ENCODE measurements at regions not wholly inside any gene's neighbourhood (a gene's known extent, or its start where the extent isn't known, plus 50 kb on each side); places are given as distances from the start of the nearest gene placed in this dataset.

DNA sequence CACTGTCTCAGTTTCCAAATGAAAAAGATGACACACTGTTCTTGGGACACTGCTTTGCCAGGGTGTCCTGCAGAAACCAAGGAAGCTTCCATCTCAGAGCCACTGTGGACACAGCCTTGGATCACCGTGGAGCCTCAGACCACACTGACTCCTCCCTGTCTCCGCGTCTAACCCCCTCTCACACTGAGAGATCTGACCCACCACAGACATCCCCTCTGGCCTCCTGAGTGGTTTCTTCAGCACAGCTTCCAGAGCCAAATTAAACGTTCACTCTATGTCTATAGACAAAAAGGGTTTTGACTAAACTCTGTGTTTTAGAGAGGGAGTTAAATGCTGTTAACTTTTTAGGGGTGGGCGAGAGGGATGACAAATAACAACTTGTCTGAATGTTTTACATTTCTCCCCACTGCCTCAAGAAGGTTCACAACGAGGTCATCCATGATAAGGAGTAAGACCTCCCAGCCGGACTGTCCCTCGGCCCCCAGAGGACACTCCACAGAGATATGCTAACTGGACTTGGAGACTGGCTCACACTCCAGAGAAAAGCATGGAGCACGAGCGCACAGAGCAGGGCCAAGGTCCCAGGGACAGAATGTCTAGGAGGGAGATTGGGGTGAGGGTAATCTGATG is 113.4 kb upstream of the PKDCC start:
- no peak for DNase-seq (ENCODE audit: low read depth)

DNA sequence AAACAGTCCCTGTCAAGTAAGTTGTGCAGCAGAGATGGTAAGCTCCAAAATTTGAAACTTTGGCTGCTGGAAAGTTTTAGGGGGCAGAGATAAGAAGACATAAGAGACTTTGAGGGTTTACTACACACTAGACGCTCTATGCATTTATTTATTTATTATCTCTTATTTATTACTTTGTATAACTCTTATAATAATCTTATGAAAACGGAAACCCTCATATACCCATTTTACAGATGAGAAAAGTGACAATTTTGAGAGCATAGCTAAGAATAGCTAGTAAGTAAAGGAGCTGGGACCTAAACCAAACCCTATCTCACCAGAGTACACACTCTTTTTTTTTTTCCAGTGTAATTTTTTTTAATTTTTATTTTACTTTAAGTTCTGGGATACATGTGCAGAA is 112.8 kb upstream of the PKDCC start:
- no peak for DNase-seq (ENCODE audit: low read depth)

DNA sequence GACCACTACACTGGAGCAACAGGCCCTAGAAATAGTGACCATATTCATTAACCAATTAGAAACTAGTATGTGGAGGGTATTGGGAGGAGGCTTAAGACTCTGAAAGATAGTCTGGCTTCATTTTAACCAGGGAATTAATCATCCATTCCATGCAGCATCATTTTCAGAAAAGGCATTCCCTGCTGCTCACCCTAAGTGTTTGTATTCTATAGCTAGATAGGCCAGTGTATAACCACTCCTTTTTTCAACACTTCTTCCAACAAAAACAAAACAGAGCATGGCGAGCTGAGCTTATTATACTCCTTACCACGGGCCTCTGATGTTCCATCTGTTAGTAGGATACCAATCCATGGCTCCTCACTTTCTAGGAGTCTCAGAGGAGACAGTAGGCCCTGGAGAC is 112.0 kb upstream of the PKDCC start:
- DNase-seq (ENCODE audit: low read depth): no peak

DNA sequence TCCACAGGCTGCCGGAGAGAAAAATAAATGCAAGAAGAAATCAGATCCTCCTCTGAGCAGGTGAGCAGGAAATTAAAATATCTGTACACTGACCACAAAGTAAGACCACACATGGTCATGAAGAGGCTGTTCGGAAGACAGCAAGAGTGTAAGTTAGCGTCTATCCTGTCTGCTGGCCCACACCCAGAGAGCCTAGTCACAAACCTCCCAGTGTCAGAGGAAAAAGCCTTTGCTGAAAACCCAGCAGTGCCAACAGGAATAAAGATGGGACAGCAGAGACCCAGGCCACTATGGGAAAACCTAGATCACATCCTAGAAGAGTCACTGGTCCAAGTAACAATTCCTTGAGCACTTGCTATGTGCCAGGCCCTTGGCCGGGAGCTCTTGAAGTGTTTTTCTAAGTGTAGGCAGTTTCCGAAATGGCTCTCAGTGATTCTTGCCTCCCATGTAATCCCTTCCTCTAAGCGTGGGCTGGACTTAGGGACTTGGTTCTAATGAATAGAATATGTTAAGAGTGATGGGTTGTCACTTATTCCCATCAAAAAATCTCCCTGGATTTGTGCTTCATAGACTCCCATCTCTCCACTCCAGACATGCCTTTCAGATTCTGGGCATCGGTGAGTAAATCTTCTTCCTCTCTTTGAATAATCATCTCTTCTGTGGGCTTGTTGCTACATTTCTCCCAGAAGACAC is 110.9 kb upstream of the PKDCC start:
- DNase-seq (ENCODE audit: low read depth): no peak

DNA sequence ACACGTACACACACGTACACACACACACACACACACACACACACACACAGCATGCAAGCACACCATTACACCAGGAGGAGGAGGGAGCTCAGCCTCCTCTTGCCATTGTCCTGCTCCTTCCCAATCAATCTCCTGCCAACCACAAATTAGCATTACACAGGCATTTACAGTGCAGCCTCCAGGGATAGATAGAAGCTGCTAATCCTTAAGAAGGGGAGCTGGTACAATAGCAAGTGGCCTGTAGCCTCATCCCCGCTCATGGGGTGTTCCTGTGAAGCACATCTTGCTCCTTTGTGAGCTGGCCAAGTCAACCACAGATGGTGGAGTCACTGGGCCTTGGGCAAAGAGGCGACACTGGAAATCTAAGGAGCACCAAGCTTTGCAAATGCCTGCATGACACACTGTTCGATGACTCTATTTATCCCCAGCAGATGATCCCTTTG is 110.3 kb upstream of the PKDCC start:
- peak; percentile 35 for DNase-seq (ENCODE audit: low read depth)

DNA sequence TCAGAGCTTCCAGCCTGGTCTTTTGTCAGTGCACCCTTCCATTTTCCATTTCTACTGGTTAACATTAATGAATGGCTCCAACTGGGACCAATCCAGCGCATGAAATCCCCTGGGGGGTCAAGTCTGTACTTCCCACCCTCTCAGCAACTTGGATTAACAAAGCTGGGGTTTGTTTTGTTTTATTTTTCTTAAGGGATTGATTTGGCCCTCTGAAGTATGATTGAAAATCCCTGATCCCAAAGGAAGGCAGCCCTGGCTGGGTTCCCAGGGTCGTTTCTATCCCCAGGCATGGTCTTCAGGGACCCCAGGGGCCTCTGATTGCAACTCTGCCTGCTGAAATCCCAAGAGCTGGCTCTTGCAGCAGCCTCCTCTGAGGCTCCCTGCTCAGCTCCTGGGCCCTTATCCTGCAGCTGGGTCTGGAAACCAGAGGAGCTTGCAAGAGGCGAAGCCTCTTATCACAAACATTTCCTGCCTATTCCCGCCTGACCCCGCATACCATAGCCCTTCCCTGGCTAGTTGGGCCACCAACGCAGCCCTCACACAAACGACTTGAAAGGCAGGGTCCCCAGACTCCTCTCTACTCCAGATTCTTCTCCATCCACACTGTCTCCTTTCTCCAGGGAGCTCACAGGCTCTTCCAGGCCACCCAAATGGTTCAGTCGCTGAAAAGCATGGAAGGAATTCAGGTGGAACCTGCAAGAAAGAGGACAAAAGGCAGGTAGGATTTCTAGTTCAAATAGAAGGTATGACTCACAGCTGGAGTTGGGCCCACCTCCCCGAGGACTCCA is 109.7 kb upstream of the PKDCC start:
- DNase-seq (ENCODE audit: low read depth): no peak

DNA sequence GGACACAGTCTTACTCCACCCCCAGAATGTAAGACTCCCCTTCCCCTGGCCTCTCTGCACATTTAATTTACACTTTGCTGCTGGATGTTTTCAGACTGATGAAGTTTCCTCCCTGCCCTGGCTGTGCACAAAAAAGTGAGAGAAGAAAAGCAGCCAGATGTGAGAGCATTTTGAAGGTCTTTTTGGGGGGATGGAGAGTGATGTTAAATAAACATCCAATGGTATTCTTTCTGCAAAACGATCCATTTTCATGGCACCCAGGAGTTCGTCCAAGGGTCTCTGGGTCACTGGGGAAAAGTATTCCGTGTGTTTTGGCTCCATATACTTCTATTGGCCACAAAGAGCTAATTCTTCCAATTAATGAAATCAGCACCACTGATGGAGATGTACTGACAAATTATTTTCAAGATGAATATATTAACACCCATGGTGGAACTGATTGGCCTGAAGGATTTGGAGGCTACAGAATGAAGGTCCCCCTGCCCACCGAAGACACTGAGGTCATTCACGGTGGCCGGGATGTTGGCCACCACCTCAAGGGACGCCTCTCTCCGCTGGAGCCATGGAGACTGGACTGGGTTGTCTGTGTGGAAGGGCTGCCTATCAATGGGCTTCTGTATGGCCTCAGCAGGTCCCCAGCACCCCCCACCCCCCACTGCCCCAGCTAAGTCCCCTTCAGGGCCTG is 107.6 kb upstream of the PKDCC start:
- DNase-seq (ENCODE audit: low read depth): no peak

DNA sequence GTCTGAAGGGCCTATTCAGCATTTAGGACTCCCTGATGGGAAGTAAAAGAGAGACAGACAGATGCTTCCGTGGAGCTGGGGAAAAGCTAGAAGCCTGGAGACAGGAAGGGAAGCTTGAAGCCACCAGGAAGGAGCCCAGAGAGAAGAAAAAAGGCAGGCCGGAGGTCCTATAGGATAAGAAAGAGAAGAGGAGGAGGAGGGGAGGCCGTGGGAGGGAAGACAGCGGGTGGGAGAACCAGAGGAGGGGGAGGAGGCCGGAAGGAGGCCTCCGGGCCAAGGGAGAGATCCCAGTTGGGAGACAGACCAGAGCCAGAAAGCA is 107.1 kb upstream of the PKDCC start:
- no peak for DNase-seq (ENCODE audit: low read depth)

DNA sequence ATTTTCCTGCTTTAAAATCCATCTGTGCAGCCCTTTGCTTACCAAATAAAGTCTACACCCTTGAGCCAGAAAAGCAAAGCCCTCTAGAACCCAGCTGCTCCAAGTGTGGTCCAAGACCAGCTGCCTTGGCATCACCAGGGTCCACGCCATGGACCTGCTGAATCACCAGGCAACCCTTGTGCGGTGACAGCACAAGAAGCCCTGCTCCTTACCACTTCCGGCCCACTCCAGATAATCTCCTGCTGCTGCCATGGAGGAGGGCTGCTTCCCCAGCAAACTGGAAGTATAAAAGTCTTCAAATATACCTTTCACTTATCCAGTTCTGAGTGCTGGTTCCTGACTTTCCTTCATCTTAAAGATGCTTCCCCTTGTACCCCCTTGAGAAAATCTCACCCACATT is 106.0 kb upstream of the PKDCC start:
- DNase-seq (ENCODE audit: low read depth): no peak

DNA sequence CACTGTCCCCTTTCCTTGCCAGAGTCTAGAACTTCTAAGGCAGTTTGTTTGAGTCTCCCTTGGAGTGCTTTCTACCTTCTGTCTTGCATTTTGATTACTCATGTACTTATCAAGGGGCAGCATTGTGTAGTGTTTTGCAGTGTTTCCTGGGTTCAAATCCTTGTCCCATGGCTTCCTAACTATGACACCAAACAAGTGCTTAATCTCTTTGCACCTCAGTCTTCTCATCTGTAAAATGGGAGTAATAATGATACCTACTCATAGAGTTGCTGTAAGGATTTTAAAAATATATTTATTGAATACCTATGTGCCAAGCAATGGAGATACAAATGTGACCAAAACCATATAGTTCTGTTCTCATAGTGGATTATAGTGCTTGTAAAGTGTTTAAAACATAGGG is 105.5 kb upstream of the PKDCC start:
- DNase-seq (ENCODE audit: low read depth): no peak

DNA sequence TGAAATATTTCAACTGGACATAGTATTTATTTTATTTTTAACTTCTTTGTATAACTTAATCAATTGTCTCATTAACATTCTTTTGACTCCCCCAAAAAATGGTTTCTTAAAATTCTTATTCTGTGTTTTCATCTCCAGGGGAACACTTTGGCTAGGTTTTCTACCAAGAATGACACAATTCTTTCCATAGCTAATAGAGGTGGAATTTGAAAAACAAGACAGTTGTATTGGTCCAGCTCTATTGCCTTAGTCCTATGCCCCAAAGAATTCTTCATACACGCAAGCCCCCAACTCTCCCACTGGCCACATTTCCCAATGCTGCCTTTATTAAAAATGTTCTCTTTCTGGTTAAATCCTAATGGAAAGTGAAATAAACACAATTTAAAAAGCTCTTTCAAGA is 104.7 kb upstream of the PKDCC start:
- DNase-seq (ENCODE audit: low read depth): no peak

DNA sequence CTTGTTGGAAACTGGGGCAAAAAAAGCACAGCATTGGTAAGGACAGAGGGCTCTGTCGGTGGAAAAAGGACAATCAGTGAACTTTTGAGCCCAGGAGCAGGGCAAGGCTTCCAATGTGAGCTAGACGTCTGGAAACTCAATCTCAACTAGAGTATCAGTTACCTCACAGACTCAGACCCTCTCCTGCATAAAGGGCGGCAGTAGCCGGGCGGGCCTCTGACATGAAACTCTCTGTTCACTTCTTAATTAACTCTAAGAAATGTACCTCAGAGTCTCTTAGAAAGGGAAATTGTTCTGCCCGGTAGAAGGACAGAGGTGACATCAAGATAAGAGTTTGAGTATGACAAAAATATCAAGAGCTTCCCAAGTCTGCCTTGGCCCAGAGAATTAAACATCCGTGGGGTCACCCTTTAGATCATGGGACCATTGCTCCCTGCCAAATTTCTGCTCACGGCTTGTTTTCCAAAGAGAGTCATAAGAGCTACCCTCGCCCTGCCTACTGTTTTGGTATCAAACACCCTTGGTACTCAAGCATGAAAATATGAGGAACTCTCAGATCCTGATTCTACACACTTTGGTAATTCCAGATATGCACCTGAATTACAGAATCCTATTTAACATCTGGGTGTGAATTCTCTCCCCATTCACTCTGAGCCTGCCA is 103.5 kb upstream of the PKDCC start:
- no peak for DNase-seq (ENCODE audit: low read depth)

DNA sequence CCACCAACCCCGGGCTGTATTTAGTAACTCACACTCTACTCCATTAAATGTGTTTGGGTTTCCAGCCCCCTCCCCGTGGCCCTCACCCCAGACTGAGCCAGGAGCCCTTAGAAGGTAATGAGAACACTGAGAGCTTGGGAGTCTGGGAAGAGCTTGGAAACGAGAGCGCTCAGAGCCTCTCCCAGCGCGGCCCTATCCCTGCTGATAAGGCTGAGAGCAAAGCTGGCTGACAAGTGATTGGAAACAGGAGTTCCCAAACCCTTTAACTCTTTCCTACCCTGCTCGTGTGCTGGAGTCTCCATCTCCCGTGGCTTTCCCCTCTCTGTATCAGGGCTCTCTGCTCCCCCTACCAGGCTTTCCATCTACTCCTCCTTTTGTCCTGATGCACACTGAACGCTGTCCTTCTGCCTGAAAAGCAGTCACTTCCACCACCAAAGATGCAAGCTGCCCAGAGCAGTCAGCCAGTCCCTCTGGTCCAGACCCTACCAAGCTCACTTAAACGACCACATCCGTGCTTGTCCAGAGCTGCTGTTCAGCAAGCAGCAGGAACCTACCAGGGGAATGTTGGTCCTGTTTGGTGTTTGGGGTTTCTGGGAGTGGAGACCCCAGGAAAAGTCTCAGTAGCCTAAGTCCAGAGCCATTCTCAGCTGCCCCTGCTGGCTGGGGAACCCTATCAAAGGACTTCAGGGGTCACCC is 100.0 kb upstream of the PKDCC start:
- DNase-seq (ENCODE audit: low read depth): no peak

DNA sequence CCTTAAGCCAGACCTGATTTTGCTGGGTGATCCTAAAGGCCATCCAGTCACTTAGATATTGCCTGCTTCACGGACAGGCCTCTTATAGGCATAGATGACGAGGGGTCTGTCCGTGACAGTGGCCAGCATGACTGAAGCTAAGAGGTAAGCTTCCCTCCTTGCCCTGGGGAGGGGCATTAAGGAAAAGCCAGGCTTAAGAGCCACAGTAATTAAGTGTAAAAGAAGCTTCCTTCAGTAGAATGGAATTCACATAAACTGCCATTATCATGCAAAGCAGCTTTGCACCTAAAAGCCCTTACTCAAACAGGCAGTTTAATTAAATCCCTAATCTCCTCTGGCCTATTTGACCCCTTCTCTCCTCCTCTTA is 99.4 kb upstream of the PKDCC start:
- no peak for DNase-seq (ENCODE audit: low read depth)

DNA sequence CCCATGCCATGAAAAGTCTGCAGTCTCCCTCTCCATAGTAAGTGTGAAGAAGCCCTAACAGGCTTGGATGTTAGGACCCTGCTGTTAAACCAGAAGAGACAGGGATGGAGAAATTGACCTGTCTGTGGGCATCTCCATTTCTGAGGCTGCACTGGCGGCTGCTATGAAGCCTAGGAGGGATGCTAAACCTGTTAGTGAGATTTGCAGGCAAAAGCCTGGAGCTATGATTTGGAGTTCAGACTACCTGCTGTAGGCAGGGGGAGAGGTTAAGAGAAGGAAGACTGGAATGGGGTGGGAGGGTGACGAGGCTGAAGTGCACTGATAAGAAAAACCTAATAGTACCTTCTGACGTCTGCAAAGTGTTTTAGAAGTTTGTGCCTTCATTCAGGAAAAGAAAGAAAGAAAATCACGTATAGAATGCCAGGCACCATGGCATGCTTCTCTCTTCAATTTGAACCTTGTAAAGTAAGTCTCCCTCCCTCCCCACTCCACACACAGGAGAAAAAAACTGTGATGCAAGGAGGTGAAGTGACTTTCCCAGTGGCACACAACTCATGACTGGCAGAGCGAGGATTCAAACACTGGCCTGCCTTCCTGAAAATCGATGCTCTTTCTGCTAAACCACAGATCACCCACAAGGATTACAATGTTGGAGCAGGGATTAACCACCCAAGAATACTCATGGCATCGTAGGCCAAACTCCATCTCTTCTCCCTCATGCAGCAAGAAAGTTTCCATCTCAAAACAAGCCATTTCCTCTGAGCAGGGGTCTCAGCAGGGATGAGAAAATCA is 98.5 kb upstream of the PKDCC start:
- no peak for DNase-seq (ENCODE audit: low read depth)

DNA sequence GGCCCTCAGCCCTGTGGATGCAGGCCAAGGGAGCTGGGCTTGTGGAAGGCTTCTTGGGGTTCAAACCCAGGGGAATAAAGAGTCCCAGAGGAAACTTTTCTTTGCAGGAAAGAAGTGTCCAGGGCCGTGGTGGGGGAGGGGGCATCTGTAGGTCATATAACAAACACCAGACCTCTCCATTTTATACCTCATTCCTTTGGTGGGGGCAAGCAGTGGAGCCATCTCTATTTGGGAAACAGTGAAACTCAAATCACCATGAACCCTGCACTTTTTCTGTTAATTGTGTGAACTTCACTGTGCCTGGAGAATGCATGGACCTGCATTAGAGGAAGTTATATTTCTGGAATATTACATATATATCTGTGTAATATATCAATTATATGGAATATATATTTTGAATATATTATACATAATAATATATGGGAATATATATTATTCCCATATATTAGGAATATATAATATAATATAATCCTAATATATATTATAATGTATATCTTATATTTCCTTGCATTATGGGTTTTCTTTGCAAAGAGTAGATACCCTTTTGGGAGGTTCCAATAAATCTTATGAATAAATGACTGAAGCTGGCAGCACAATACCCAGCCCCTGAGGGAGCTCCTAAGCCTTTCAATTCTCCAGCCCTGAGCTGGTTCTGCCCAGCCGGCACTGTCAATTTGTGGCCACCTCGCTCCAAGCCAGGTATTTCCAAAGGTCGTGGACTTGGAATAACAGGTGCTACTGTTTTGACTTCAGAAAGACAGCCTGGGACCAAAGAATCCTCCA is 97.7 kb upstream of the PKDCC start:
- no peak for DNase-seq (ENCODE audit: low read depth)

DNA sequence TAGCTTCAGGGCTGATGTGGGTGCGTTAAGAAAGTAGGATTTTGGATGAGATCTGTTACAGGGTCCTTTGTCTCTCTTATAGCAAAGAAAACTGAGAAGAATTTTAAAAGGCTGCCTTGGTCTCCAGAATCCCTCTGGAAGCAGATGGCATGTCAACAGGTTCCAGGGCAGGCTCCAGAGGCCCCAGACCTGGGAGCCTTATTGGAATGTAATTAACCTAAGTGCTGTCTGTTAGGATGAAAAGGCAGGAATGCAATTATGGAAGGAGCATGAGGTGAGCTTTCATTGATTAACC is 97.2 kb upstream of the PKDCC start:
- DNase-seq (ENCODE audit: low read depth): no peak

DNA sequence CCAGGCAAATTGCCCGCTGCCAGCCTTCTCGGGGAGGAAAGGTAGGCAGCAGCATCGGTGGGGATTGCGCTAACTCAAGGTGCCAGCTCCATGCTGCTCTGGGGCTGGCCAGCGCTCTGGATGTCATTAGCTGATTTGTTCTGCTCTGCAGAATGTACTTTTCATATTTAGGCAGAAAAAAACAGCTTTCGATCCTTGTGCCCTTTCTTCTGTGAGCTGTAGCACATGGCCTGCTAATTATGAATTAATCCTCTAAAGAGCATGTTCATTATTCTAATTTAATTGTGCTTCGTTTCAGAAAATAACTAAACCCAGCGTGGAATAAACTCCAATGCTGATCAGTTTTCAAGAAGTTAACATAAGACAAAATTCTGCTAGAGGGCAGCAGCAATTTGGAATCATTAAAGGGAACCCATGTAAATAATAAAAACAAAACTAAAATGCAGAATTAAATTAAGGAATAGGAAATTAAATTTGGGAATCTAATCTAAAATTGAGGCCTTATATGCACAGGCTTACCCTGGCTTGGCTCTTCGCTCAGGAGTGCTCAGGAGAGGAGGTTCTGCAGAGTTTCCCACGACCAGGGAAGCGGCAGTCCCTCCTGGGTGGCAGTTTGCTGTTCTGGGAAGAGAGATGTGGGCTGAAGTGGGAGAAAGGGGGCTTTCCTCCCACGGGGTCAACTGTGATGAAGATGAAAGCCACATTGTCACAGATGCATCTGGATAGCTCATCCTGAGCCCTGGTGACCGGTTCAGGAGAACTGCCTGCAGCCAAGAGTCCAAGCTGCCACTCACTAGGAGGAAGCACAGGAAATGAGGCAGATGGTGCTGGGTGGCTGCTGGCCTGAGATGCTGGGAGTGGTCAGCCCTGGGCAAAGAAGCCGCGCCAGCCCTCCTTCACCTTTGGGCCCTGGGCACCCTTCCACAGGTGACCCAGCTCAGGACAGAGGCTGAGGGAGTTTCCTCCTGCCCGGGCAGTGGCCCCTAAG is 93.2 kb upstream of the PKDCC start:
- DNase-seq (ENCODE audit: low read depth): no peak

All from fibroblast of gingiva (primary cell).